Spleen (tissue), 11 donors: ENCODE measurements at regions not wholly inside any gene's neighbourhood (a gene's known extent, or its start where the extent isn't known, plus 50 kb on each side); places are given as distances from the start of the nearest gene placed in this dataset.

Source experiments
- DNase-seq: peaks from one replicate; pipeline ENCODE4 v3.0.0-alpha.2; 2020
- H3K27ac ChIP-seq, 8 donors: fragments of 200-600 bp; sonication (generic) in 7 of 8; 1 replicate in 4 of 8; 2 replicates in 4 of 8; pipeline versions ENCODE4 v1.5.0 to v1.8.0; 2016 to 2021; ENCODE audit warnings: inconsistent platforms in 4 of 8, mild to moderate bottlenecking in 4 of 8, moderate library complexity in 1 of 8
- H3K27me3 ChIP-seq, 7 donors: fragments of 200-600 bp; sonication (generic) in 6 of 7; replicated peaks in 1 of 7; 1 replicate in 4 of 7; 2 replicates in 3 of 7; pipeline versions ENCODE4 v1.5.0 to v1.8.0; 2016 to 2021; ENCODE audit warnings: inconsistent platforms in 3 of 7, mild to moderate bottlenecking in 1 of 7
- H3K36me3 ChIP-seq, 6 donors: fragments of 200-600 bp; sonication (generic) in 5 of 6; 1 replicate in 4 of 6; 2 replicates in 2 of 6; pipeline versions ENCODE4 v1.5.0 to v1.8.0; 2016 to 2021; ENCODE audit warnings: inconsistent platforms in 2 of 6
- H3K4me1 ChIP-seq, 6 donors: fragments of 200-600 bp; sonication (generic) in 5 of 6; 1 replicate in 3 of 6; 2 replicates in 3 of 6; pipeline versions ENCODE4 v1.5.0 to v1.8.0; 2016 to 2021; ENCODE audit warnings: inconsistent platforms in 3 of 6
- H3K4me3 ChIP-seq, 8 donors: fragments of 200-600 bp; sonication (generic) in 7 of 8; 1 replicate in 4 of 8; 2 replicates in 4 of 8; pipeline versions ENCODE4 v1.5.0 to v1.8.0; 2016 to 2021; ENCODE audit warnings: inconsistent platforms in 4 of 8, mild to moderate bottlenecking in 4 of 8, moderate library complexity in 2 of 8
- H3K9me3 ChIP-seq, 8 donors: fragments of 200-600 bp; sonication (generic) in 7 of 8; 1 replicate in 4 of 8; 2 replicates in 4 of 8; pipeline versions ENCODE4 v1.5.0 to v1.8.0; 2016 to 2021; ENCODE audit warnings: inconsistent platforms in 4 of 8
- CTCF ChIP-seq, 11 experiments: fragments of 200-600 bp in 7 of 11; fragments of 450-650 bp in 4 of 11; sonication (generic) in 4 of 11; IDR thresholded peaks in 8 of 11; conservative IDR thresholded peaks in 3 of 11; 1 replicate in 7 of 11; 2 replicates in 4 of 11; pipeline versions ENCODE4 v1.4.0 to v1.8.0; 2016 to 2021; ENCODE audit warnings: antibody characterized with exemption in 11 of 11, inconsistent platforms in 4 of 11, mild to moderate bottlenecking in 1 of 11
- POLR2A ChIP-seq, 3 donors: fragments of 450-650 bp; IDR thresholded peaks; one replicate each; pipeline ENCODE4 v1.5.1; 2017; ENCODE audit warnings: antibody characterized with exemption in 3 of 3, mild to moderate bottlenecking in 1 of 3
- POLR2AphosphoS5 ChIP-seq, 3 donors: sonication (generic); formaldehyde crosslinking; IDR thresholded peaks; one replicate each; pipeline ENCODE4 v1.5.1; 2017; ENCODE audit warnings: antibody characterized with exemption in 3 of 3
- WGBS, 5 donors: extraction: QIAGEN DNeasy Blood & Tissue Kit in 3 of 5; methylation state at CpG; one replicate each; pipeline versions ENCODE4 v1.1.5 to v1.1.7; 2013 to 2018; 5-methylcytosine and 5-hydroxymethylcytosine counted together
- intact Hi-C: fragments of 100-400 bp; cut with DNase I; formaldehyde crosslinking; loops from one replicate; pipeline ENCODE4 v1.15.0; 2023; ENCODE audit warnings: low total_unique reads
- donor health status: healthy with polysubstance abuse.
- donor health status: DM: no; HTN: no; CAD: no; lungs with moderate emphysema.
- donor health status: DM: no; HTN: no; CAD: no.
- donor health status: Bipolar disorder and iron deficiency.
- donor health status: healthy.
- donor health status: DM: no; HTN: no; CAD: no.
- donor health status: DM: yes; HTN: yes; CAD: no.

GRCh38 chr2:139992078-139992477, 1211.9 kb upstream of the NXPH2 start:
- 89 to 91% (median 90%) methylated on average over 4 to 6 of the region's 6 CpGs for WGBS, 5 donors
- Histone ChIP-seq H3K36me3 (no peaks in the 10 kb centered on the region), H3K9me3 (peaks cover 0 to 47% (median 17%) of the 10 kb centered on the region in 8 donors), H3K27me3 (no peaks in the 10 kb centered on the region), H3K4me3 (no peak overlapping the region), H3K27ac (no peak overlapping the region), H3K4me1 (no peaks in the 10 kb centered on the region)
- peak; percentile 42 for DNase-seq
- no peak for TF ChIP-seq POLR2AphosphoS5 (IDR thresholded peaks at IDR 0.05)
- TF ChIP-seq POLR2A (IDR thresholded peaks at IDR 0.05): no peak
- TF ChIP-seq CTCF (IDR thresholded peaks at IDR 0.05 in 8 of 11, conservative IDR thresholded peaks at IDR 0.05 in 3 of 11): no peak
- intact Hi-C loops: no loop called here

GRCh38 chr2:139990646-139991335, 1210.6 kb upstream of the NXPH2 start:
- Histone ChIP-seq H3K27ac (no peak overlapping the region), H3K36me3 (no peaks in the 10 kb centered on the region), H3K4me3 (no peak overlapping the region), H3K9me3 (peaks cover 0 to 47% (median 17%) of the 10 kb centered on the region in 8 donors), H3K27me3 (no peaks in the 10 kb centered on the region), H3K4me1 (no peaks in the 10 kb centered on the region)
- TF ChIP-seq CTCF (IDR thresholded peaks at IDR 0.05 in 8 of 11, conservative IDR thresholded peaks at IDR 0.05 in 3 of 11) (no peak), POLR2A (IDR thresholded peaks at IDR 0.05) (no peak), POLR2AphosphoS5 (IDR thresholded peaks at IDR 0.05) (no peak)
- 92 to 97% (median 94%) methylated on average over 7 to 40 of the region's 40 CpGs for WGBS, 5 donors
- intact Hi-C loops: no loop called here
- DNase-seq: peak; percentile 61

- intact Hi-C loops: no loop called here
- Histone ChIP-seq H3K4me3 (no peak overlapping the region), H3K27me3 (no peaks in the 10 kb centered on the region), H3K27ac (no peak overlapping the region), H3K4me1 (no peaks in the 10 kb centered on the region), H3K9me3 (peaks cover 0 to 45% (median 25%) of the 10 kb centered on the region in 8 donors), H3K36me3 (no peaks in the 10 kb centered on the region)
- 57 to 78% (median 67%) methylated on average over 3 of the region's 3 CpGs for WGBS, 5 donors
- DNase-seq: no peak
- TF ChIP-seq POLR2AphosphoS5 (IDR thresholded peaks at IDR 0.05): no peak
- no peak for TF ChIP-seq CTCF (IDR thresholded peaks at IDR 0.05 in 8 of 11, conservative IDR thresholded peaks at IDR 0.05 in 3 of 11)
- no peak for TF ChIP-seq POLR2A (IDR thresholded peaks at IDR 0.05)
Observed at GRCh38 chr2:139969323-139969722, 1189.1 kb upstream of the NXPH2 start.

- no peaks in the 10 kb centered on the region for H3K36me3 ChIP-seq
- intact Hi-C loops: no loop called here
- H3K4me1 ChIP-seq: no peaks in the 10 kb centered on the region
- H3K4me3 ChIP-seq: no peak overlapping the region
- WGBS, 5 donors: 72 to 85% (median 76%) methylated on average over 5 of the region's 5 CpGs
- no peak for DNase-seq
- H3K27ac ChIP-seq: no peak overlapping the region
- H3K9me3 ChIP-seq: peaks cover 0 to 38% (median 19%) of the 10 kb centered on the region in 8 donors
- H3K27me3 ChIP-seq: no peaks in the 10 kb centered on the region
- no peak for TF ChIP-seq POLR2AphosphoS5 (IDR thresholded peaks at IDR 0.05)
- no peak for TF ChIP-seq CTCF (IDR thresholded peaks at IDR 0.05 in 8 of 11, conservative IDR thresholded peaks at IDR 0.05 in 3 of 11)
- no peak for TF ChIP-seq POLR2A (IDR thresholded peaks at IDR 0.05)
Observed at GRCh38 chr2:139968588-139968987, 1188.4 kb upstream of the NXPH2 start.
